ENCODE measurements at regions not wholly inside any gene's neighbourhood (a gene's known extent, or its start where the extent isn't known, plus 50 kb on each side); places are given as distances from the start of the nearest gene placed in this dataset.

GRCh38 chr21:23534850-23535249 lies 2072.4 kb downstream of the MRPL39 start:
- Histone ChIP-seq H3K9ac (ENCODE audit: control insufficient read depth, extremely low read depth, insufficient read depth, low read length) (no peak overlapping the region), H4K20me1 (ENCODE audit: control insufficient read depth, extremely low read depth, insufficient read depth, low read length) (no peaks in the 10 kb centered on the region), H3K36me3 (ENCODE audit: control insufficient read depth in 2 of 2, extremely low read depth in 1 of 2, insufficient read depth in 2 of 2, low read length in 2 of 2) (no peaks in the 10 kb centered on the region), H3K27ac (ENCODE audit: control insufficient read depth, insufficient read depth, low read length) (no peak overlapping the region), H2AFZ (ENCODE audit: control insufficient read depth, low read length) (no peak overlapping the region), H3K4me3 (ENCODE audit: control insufficient read depth in 2 of 3, extremely low read depth in 1 of 3, insufficient read depth in 2 of 3, low read depth in 1 of 3, low read length in 3 of 3) (no peak overlapping the region), H3K27me3 (ENCODE audit: control insufficient read depth, extremely low read depth, insufficient read depth, low read length) (no peaks in the 10 kb centered on the region), H3K9me3 (ENCODE audit: control insufficient read depth, low read depth, low read length) (no peaks in the 10 kb centered on the region), H3K79me2 (ENCODE audit: control insufficient read depth, insufficient read depth, low read length) (no peaks in the 10 kb centered on the region), H3K9me1 (ENCODE audit: control insufficient read depth, extremely low read depth, insufficient read depth, low read length) (no peaks in the 10 kb centered on the region), H3K4me2 (ENCODE audit: control insufficient read depth, extremely low read depth, insufficient read depth, low read depth, low read length) (no peak overlapping the region), H3K4me1 (ENCODE audit: control insufficient read depth, extremely low read depth, insufficient read depth, low read length) (no peaks in the 10 kb centered on the region)
- FAIRE-seq (no peak), DNase-seq (ENCODE audit: low read depth, low spot score) (no peak)
- dilution Hi-C loops (cut with MboI; ENCODE audit: extremely low pct_ligation_motif_present, low sequenced_read_pairs) = no loop called here
- no peak for TF ChIP-seq EZH2 (IDR thresholded peaks at IDR 0.05; ENCODE audit: low read length)

GRCh38 chr21:23531444-23531843 lies 2075.8 kb downstream of the MRPL39 start:
- dilution Hi-C loops (cut with MboI; ENCODE audit: extremely low pct_ligation_motif_present, low sequenced_read_pairs) = no loop called here
- Histone ChIP-seq H3K36me3 (ENCODE audit: control insufficient read depth in 2 of 2, extremely low read depth in 1 of 2, insufficient read depth in 2 of 2, low read length in 2 of 2) (no peaks in the 10 kb centered on the region), H3K4me2 (ENCODE audit: control insufficient read depth, extremely low read depth, insufficient read depth, low read depth, low read length) (no peak overlapping the region), H3K9ac (ENCODE audit: control insufficient read depth, extremely low read depth, insufficient read depth, low read length) (no peak overlapping the region), H4K20me1 (ENCODE audit: control insufficient read depth, extremely low read depth, insufficient read depth, low read length) (no peaks in the 10 kb centered on the region), H2AFZ (ENCODE audit: control insufficient read depth, low read length) (no peak overlapping the region), H3K27me3 (ENCODE audit: control insufficient read depth, extremely low read depth, insufficient read depth, low read length) (no peaks in the 10 kb centered on the region), H3K9me3 (ENCODE audit: control insufficient read depth, low read depth, low read length) (peaks cover under 1% of the 10 kb centered on the region), H3K79me2 (ENCODE audit: control insufficient read depth, insufficient read depth, low read length) (no peaks in the 10 kb centered on the region), H3K9me1 (ENCODE audit: control insufficient read depth, extremely low read depth, insufficient read depth, low read length) (no peaks in the 10 kb centered on the region), H3K4me3 (ENCODE audit: control insufficient read depth in 2 of 3, extremely low read depth in 1 of 3, insufficient read depth in 2 of 3, low read depth in 1 of 3, low read length in 3 of 3) (no peak overlapping the region), H3K27ac (ENCODE audit: control insufficient read depth, insufficient read depth, low read length) (no peak overlapping the region), H3K4me1 (ENCODE audit: control insufficient read depth, extremely low read depth, insufficient read depth, low read length) (no peaks in the 10 kb centered on the region)
- DNase-seq (ENCODE audit: low read depth, low spot score) (no peak), FAIRE-seq (no peak)
- TF ChIP-seq CTCF (optimal IDR thresholded peaks at IDR 0.05 in 1 of 3, IDR thresholded peaks at IDR 0.05 in 1 of 3, conservative IDR thresholded peaks at IDR 0.05 in 1 of 3; ENCODE audit: extremely low read depth in 1 of 3, insufficient read depth in 2 of 3, low read length in 3 of 3) (no peak), EZH2 (IDR thresholded peaks at IDR 0.05; ENCODE audit: low read length) (no peak)

GRCh38 chr21:23524685-23525084 lies 2082.6 kb downstream of the MRPL39 start:
- TF ChIP-seq CTCF (optimal IDR thresholded peaks at IDR 0.05 in 1 of 3, IDR thresholded peaks at IDR 0.05 in 1 of 3, conservative IDR thresholded peaks at IDR 0.05 in 1 of 3; ENCODE audit: extremely low read depth in 1 of 3, insufficient read depth in 2 of 3, low read length in 3 of 3) (no peak), EZH2 (IDR thresholded peaks at IDR 0.05; ENCODE audit: low read length) (no peak)
- no peak overlapping the region for H3K4me3 ChIP-seq (ENCODE audit: control insufficient read depth in 2 of 3, extremely low read depth in 1 of 3, insufficient read depth in 2 of 3, low read depth in 1 of 3, low read length in 3 of 3)
- no peaks in the 10 kb centered on the region for H3K27me3 ChIP-seq (ENCODE audit: control insufficient read depth, extremely low read depth, insufficient read depth, low read length)
- H2AFZ ChIP-seq (ENCODE audit: control insufficient read depth, low read length) = no peak overlapping the region
- H3K27ac ChIP-seq (ENCODE audit: control insufficient read depth, insufficient read depth, low read length) = no peak overlapping the region
- H3K9me1 ChIP-seq (ENCODE audit: control insufficient read depth, extremely low read depth, insufficient read depth, low read length) = no peaks in the 10 kb centered on the region
- no peaks in the 10 kb centered on the region for H4K20me1 ChIP-seq (ENCODE audit: control insufficient read depth, extremely low read depth, insufficient read depth, low read length)
- H3K9me3 ChIP-seq (ENCODE audit: control insufficient read depth, low read depth, low read length) = peaks cover 4% of the 10 kb centered on the region
- no peaks in the 10 kb centered on the region for H3K4me1 ChIP-seq (ENCODE audit: control insufficient read depth, extremely low read depth, insufficient read depth, low read length)
- no peak for FAIRE-seq
- H3K9ac ChIP-seq (ENCODE audit: control insufficient read depth, extremely low read depth, insufficient read depth, low read length) = no peak overlapping the region
- no peaks in the 10 kb centered on the region for H3K36me3 ChIP-seq (ENCODE audit: control insufficient read depth in 2 of 2, extremely low read depth in 1 of 2, insufficient read depth in 2 of 2, low read length in 2 of 2)
- DNase-seq (ENCODE audit: low read depth, low spot score) = no peak
- no peaks in the 10 kb centered on the region for H3K79me2 ChIP-seq (ENCODE audit: control insufficient read depth, insufficient read depth, low read length)
- dilution Hi-C loops (cut with MboI; ENCODE audit: extremely low pct_ligation_motif_present, low sequenced_read_pairs) = no loop called here
- H3K4me2 ChIP-seq (ENCODE audit: control insufficient read depth, extremely low read depth, insufficient read depth, low read depth, low read length) = no peak overlapping the region

Data from keratinocyte (primary cell).